Colonic mucosa (tissue), 4 donors: ENCODE measurements at regions not wholly inside any gene's neighbourhood (a gene's known extent, or its start where the extent isn't known, plus 50 kb on each side); places are given as distances from the start of the nearest gene placed in this dataset.
"Not testable (repeated sequence)": the region's sequence is repeated elsewhere in the genome, so short reads cannot be mapped to it uniquely, and the experiment has no call there.

ENCODE experiments used
- DNase-seq: peaks from one replicate; pipeline ENCODE4 v3.0.0-alpha.2; 2020
- H3K27ac ChIP-seq: fragments of 200-600 bp; one replicate; pipeline ENCODE4 v1.8.0; 2021
- H3K27me3 ChIP-seq: fragments of 200-600 bp; one replicate; pipeline ENCODE4 v1.8.0; 2021
- H3K36me3 ChIP-seq: fragments of 200-600 bp; one replicate; pipeline ENCODE4 v1.8.0; 2021
- H3K4me1 ChIP-seq: fragments of 200-600 bp; one replicate; pipeline ENCODE4 v1.8.0; 2021; ENCODE audit warnings: mild to moderate bottlenecking
- H3K4me3 ChIP-seq: fragments of 200-600 bp; one replicate; pipeline ENCODE4 v1.8.0; 2021
- H3K9ac ChIP-seq, 2 donors: one replicate each; pipeline ENCODE4 v1.7.0; 2013; ENCODE audit warnings: control low read depth in 2 of 2, low read depth in 2 of 2, low read length in 2 of 2
- H3K9me3 ChIP-seq: fragments of 200-600 bp; one replicate; pipeline ENCODE4 v1.8.0; 2021
- intact Hi-C: fragments of 100-400 bp; cut with DNase I; formaldehyde crosslinking; loops from one replicate; pipeline ENCODE4 v1.14.1; 2022
- TF ChIP-seq, protein P1 (sequence below): fragments of 200-600 bp; IDR thresholded peaks from one replicate; pipeline ENCODE4 v1.8.0; 2022; ENCODE audit warnings: antibody characterized with exemption, mild to moderate bottlenecking
- donor health status: healthy.
- donor health status: DM: no; HTN: no; CAD: no.
- donor health status: DM: no; HTN: no; CAD: no.

DNA sequence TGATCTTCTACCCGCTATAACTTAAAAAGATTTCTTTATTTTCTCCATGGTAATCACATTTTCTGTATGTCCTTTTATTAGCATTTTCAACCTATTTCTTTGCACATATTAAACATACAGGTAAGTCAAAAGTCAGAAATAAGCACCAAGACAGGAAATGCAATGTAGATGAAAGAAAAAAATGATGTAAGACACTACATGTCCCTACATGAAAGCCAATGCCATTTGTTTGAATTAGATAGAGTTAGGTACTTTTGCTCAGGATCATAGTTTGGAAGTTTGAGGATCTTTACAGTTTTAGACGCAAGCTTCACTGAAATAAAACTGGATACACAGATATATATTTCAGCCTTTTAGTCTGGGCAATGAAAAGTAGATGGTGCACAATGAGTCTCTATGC lies 453.1 kb upstream of the MEF2C start:
- Histone ChIP-seq H3K9me3 (no peaks in the 10 kb centered on the region), H3K27me3 (no peaks in the 10 kb centered on the region), H3K4me3 (no peak overlapping the region), H3K4me1 (no peaks in the 10 kb centered on the region), H3K36me3 (no peaks in the 10 kb centered on the region), H3K9ac (no peak overlapping the region), H3K27ac (no peak overlapping the region)
- no peak for DNase-seq
- intact Hi-C loops = no loop called here
- TF ChIP-seq, protein P1, sequence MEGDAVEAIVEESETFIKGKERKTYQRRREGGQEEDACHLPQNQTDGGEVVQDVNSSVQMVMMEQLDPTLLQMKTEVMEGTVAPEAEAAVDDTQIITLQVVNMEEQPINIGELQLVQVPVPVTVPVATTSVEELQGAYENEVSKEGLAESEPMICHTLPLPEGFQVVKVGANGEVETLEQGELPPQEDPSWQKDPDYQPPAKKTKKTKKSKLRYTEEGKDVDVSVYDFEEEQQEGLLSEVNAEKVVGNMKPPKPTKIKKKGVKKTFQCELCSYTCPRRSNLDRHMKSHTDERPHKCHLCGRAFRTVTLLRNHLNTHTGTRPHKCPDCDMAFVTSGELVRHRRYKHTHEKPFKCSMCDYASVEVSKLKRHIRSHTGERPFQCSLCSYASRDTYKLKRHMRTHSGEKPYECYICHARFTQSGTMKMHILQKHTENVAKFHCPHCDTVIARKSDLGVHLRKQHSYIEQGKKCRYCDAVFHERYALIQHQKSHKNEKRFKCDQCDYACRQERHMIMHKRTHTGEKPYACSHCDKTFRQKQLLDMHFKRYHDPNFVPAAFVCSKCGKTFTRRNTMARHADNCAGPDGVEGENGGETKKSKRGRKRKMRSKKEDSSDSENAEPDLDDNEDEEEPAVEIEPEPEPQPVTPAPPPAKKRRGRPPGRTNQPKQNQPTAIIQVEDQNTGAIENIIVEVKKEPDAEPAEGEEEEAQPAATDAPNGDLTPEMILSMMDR = no peak

DNA sequence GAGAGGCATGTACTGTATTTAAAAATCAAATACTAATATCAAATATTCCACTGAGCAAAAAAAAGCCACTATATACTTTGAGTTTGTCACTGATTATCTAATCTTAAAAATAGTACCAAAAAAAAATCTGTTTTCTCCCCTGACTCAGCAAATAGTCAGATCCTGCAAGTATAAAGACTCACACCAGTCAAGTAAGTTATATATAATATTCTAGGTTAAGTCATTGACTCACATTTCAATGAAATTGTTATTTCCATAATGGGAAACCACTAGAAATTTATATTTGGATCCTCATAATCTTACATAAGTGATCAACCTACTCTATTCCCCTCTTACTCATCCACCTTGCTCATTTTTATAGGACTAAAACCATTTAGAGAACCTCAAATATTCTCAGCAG lies 447.2 kb upstream of the MEF2C start:
- Histone ChIP-seq H3K4me3 (no peak overlapping the region), H3K9me3 (no peaks in the 10 kb centered on the region), H3K36me3 (no peaks in the 10 kb centered on the region), H3K27ac (no peak overlapping the region), H3K9ac (no peak overlapping the region), H3K4me1 (no peaks in the 10 kb centered on the region), H3K27me3 (no peaks in the 10 kb centered on the region)
- intact Hi-C loops = no loop called here
- no peak for DNase-seq
- TF ChIP-seq, protein P1 = no peak

DNA sequence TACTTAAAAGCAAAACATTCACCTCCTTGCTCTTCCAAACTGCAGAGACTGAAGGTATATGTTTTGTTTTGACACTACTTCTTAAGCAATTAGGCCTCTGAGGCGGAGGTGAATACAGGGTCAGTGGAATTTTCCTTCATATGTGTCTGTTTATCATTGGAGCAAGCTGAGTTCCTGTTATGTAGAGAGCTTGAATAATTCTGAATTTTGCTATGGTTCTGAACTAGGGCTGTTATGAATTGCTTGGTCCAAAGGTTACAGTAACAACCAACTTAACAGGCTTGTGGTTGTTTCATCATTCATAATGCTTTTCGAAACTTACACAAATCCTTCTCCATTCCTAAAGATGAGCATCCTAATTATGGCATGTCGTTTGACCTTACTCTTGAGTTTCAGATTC lies 444.6 kb upstream of the MEF2C start:
- Histone ChIP-seq H3K9ac (no peak overlapping the region), H3K9me3 (no peaks in the 10 kb centered on the region), H3K4me3 (no peak overlapping the region), H3K27ac (no peak overlapping the region), H3K36me3 (no peaks in the 10 kb centered on the region), H3K27me3 (no peaks in the 10 kb centered on the region), H3K4me1 (no peaks in the 10 kb centered on the region)
- intact Hi-C loops = no loop called here
- no peak for DNase-seq
- TF ChIP-seq, protein P1 = no peak

DNA sequence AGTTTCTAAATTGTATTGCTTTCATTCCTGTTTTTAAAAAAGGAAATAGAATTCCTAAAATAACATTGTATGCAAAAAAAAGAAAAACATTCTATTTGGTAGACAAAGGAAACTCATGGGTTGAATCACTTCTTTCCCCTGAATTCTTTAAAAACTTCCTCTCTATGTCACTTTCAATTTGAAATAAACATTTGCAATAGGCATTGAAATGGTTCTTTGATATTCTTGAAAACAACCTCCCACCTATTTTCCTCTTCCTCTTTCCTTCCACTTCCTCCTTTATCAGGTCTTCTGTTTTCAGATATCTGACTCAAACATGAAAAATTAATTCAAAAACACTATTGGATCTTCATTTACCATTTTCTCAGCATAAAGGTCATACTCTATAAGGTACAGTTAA lies 442.0 kb upstream of the MEF2C start:
- Histone ChIP-seq H3K27me3 (no peaks in the 10 kb centered on the region), H3K9ac (no peak overlapping the region), H3K9me3 (no peaks in the 10 kb centered on the region), H3K36me3 (no peaks in the 10 kb centered on the region), H3K4me1 (no peaks in the 10 kb centered on the region), H3K27ac (no peak overlapping the region), H3K4me3 (no peak overlapping the region)
- DNase-seq = no peak
- TF ChIP-seq, protein P1 = no peak
- intact Hi-C loops = no loop called here

DNA sequence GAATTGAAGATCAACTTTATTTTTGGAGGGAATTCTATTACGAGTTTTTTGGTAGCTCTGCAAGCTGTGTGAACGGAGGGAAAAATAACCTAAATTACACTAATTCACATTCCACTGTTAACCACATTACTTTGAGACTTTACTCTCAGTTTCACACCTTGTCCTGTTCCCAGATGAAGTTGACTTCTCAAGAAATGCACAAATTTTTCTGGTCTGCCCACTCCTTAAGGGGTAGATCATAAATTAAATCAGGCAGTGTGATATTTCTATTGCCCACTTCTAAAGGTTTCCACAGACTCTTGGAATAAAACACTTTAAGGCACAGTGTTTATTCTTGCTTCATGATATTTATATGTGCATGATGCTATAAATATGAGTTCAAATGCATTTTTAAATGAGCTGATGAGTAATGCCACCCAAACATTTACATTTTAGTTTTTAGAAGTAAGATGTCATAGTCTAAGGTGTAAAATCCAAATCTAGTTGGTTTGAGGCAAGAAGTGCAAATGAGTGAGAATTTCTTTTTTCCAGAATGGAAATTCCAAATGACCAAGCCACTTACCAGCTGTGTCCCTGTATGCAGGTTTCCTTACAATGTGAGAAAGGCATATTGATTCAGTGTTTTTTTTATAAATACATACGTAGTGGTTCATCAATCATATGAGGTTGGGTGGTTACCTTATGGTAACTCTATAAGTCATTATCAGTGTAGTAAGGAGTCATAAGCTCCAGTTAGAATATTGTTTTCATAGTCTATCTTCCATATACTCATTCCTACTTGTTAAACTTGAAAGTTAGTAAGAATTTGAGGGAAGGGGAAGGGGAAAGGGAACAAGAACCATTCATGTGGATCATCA lies 437.7 kb upstream of the MEF2C start:
- intact Hi-C loops = no loop called here
- H3K36me3 ChIP-seq = no peaks in the 10 kb centered on the region
- H3K4me1 ChIP-seq = no peaks in the 10 kb centered on the region
- no peak overlapping the region for H3K27ac ChIP-seq
- no peaks in the 10 kb centered on the region for H3K9me3 ChIP-seq
- H3K27me3 ChIP-seq = no peaks in the 10 kb centered on the region
- H3K4me3 ChIP-seq = no peak overlapping the region
- DNase-seq = no peak
- no peak overlapping the region for H3K9ac ChIP-seq
- TF ChIP-seq, protein P1 = no peak

DNA sequence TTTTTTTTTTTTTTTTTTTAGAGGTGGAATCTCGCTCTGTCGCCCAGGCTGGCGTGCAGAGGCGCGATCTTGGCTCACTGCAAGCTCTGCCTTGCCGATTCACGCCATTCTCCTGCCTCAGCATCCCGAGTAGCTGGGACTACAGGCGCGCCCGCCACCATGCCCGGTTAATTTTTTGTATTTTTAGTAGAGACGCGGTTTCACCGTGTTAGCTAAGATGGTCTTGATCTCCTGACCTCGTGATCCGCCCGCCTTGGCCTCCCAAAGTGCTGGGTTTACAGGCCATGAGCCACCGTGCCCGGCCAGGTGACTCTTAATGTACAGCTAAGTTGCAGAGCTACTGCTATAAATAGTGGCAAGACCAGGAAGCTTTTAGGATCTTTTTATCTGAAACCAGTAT lies 434.9 kb upstream of the MEF2C start:
- H3K27ac ChIP-seq, H3K4me3 ChIP-seq, H3K9ac ChIP-seq, DNase-seq, intact Hi-C loops, H3K27me3 ChIP-seq, H3K36me3 ChIP-seq, H3K4me1 ChIP-seq, H3K9me3 ChIP-seq: not testable (repeated sequence)
